Astrocyte of the cerebellum (primary cell): ENCODE measurements at regions not wholly inside any gene's neighbourhood (a gene's known extent, or its start where the extent isn't known, plus 50 kb on each side); places are given as distances from the start of the nearest gene placed in this dataset.

Experiments used
- DNase-seq: peaks from one replicate; pipeline ENCODE4 v3.0.0-alpha.2; 2011; ENCODE audit warnings: low read depth
- H3K4me3 ChIP-seq: 2 replicates; pipeline ENCODE4 v1.5.1; 2011; ENCODE audit warnings: mild to moderate bottlenecking, low read depth, low read length, moderate library complexity
- in situ Hi-C: cut with HindIII; loops from 2 replicates; pipeline ENCODE4 v1.10.0; 2017; ENCODE audit warnings: low sequenced_read_pairs
- TF ChIP-seq, protein P1 (sequence below): IDR thresholded peaks from 2 replicates; pipeline ENCODE4 v1.5.1; 2012; ENCODE audit warnings: low read length, low read depth, moderate library complexity, mild to moderate bottlenecking; ENCODE audit errors: missing control alignments

DNA sequence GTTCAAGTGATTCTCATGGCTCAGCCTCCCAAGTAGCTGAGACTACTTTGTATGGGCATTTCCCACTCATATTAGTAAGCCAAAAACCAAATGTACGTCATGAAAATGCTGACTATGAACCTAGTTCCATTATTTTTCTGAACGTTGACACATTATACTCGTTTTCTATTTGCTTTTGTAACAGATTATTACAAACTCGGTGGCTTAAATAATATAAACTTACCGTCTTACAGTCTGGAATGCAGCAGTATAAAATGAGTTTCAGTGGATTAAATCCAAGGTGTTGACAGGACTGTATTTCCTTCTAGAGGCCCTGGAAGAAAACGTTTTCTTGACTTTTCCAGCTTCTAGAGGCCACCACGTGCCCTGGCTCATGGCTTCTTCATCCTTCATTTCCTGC lies 517.0 kb downstream of the GADD45G start:
- TF ChIP-seq, protein P1, sequence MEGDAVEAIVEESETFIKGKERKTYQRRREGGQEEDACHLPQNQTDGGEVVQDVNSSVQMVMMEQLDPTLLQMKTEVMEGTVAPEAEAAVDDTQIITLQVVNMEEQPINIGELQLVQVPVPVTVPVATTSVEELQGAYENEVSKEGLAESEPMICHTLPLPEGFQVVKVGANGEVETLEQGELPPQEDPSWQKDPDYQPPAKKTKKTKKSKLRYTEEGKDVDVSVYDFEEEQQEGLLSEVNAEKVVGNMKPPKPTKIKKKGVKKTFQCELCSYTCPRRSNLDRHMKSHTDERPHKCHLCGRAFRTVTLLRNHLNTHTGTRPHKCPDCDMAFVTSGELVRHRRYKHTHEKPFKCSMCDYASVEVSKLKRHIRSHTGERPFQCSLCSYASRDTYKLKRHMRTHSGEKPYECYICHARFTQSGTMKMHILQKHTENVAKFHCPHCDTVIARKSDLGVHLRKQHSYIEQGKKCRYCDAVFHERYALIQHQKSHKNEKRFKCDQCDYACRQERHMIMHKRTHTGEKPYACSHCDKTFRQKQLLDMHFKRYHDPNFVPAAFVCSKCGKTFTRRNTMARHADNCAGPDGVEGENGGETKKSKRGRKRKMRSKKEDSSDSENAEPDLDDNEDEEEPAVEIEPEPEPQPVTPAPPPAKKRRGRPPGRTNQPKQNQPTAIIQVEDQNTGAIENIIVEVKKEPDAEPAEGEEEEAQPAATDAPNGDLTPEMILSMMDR: no peak
- no peak overlapping the region for H3K4me3 ChIP-seq
- in situ Hi-C loops: loop anchor here (10.0 kb wide), 1 partner anchor 753 kb away; no protein-coding TSS in a partner anchor
- no peak for DNase-seq

DNA sequence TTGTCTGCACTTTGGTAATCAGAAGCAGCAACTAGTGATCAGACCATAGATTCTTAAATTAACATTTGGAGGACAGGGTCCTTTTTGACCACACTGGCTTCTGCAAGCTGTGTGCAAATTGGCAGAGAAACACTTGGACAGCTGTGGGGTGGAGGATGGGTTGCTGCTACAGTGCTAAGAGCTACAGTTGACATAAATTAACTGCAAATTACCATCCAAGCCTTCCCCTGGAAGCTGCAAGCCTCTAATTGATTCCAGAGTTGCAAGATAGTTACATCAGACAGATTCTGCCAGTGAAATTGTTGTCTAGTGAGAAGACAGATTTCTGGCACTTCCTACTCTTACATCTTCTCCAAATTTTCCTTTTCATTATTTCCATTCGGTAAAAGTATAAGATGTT lies 517.7 kb downstream of the DIRAS2 start:
- TF ChIP-seq, protein P1: no peak
- in situ Hi-C loops: loop anchor here (10.0 kb wide), 1 partner anchor 750 kb away; no protein-coding TSS in a partner anchor
- DNase-seq: no peak
- no peak overlapping the region for H3K4me3 ChIP-seq

DNA sequence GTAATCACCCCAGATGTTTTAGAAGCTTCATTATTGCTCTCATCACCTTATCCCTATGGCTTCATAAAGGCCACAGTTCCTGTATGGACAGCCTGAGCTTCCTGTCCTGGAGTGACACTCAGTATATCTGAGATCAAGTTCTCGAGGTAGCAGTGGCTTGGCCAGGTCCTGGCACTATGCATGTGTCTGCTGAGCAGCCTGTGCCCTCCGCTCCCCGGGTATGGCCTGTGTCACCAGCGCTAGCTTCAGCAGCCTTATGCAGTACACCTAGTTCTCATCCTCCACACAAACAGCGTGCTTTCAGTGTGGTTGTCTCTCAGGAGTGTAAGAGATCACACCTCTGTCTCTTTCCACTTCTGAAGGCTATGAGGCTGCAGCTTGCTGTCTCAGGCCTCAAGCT lies 514.7 kb downstream of the DIRAS2 start:
- H3K4me3 ChIP-seq: no peak overlapping the region
- TF ChIP-seq, protein P1: no peak
- in situ Hi-C loops: loop anchor here (10.0 kb wide), 1 partner anchor 747 kb away; no protein-coding TSS in a partner anchor
- no peak for DNase-seq

DNA sequence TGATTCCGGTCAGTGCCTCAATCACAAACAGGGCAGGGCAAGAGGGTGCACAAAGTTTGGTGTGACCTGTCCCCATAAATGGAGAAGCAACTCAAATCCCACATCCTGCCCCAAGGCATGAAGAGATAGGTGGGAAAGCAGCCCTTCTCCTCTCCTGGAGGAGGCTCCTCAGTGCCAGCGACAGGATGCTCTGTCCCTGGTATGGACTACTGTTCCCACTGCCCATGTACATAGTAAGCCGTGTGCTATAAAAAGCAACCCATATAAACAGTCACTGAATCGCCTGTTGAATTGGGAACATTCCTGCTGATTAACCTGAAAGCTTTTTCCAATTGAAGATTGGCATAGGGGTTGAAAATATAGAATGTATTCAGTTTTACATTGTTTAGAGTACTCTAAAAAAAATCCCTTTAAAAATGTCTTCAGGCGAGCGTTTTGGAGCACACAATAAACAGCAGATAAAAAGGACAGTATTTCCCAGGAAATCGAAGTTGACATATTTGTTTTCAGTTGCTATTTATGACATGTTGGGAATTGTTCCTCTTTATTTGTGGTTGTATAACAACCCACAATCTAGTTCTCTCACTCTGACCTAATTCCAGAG lies 513.9 kb downstream of the DIRAS2 start:
- H3K4me3 ChIP-seq: no peak overlapping the region
- in situ Hi-C loops: loop anchor here (10.0 kb wide), 1 partner anchor 746 kb away; no protein-coding TSS in a partner anchor
- DNase-seq: no peak
- TF ChIP-seq, protein P1: no peak

DNA sequence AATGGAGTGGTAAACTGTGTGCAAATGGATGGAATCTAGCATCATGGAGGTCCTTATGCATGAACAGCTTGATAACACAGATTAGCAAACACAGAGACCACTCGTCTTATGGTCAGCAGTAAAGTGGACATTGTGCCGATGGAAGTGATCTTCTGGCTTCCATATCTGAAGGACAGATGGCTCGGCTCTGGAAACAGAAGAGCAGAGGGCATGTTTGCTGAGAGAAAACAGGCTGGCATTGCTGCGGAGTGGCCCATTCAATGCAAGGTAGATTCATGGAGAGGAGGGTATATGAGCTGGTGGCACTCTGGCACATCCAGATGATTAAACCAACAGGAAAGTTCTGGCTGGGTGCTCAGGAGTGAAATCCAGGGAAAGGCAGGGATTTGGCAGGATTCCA lies 513.2 kb downstream of the DIRAS2 start:
- DNase-seq: no peak
- in situ Hi-C loops: loop anchor here (10.0 kb wide), 1 partner anchor 745 kb away; no protein-coding TSS in a partner anchor
- TF ChIP-seq, protein P1: no peak
- H3K4me3 ChIP-seq: no peak overlapping the region

DNA sequence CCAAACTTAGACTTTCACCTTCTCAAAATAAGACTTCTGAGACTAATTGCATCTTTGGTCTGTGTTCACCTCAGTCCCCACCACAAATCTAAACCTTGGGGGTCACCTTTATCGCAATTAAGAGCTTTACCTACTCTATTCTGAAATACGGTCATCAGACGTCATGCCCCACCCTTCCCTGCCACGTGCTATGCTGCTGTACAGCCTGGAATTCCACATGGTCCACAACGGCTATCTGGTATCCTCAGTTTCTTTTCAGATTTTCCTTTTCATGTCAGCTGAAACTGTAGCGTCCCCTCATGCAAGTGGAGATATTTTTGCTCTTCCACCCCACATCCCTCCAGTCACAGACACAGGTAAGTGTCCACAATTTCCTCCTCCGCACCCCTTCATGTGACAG lies 511.1 kb downstream of the DIRAS2 start:
- DNase-seq: no peak
- in situ Hi-C loops: no loop called here
- H3K4me3 ChIP-seq: no peak overlapping the region
- TF ChIP-seq, protein P1: no peak
